ENCODE measurements at regions not wholly inside any gene's neighbourhood (a gene's known extent, or its start where the extent isn't known, plus 50 kb on each side); places are given as distances from the start of the nearest gene placed in this dataset.

GRCh38 chr2:18959200-18959599 is 369.8 kb upstream of the NT5C1B start:
- TF ChIP-seq CTCF (conservative IDR thresholded peaks at IDR 0.05; ENCODE audit: low read depth, low read length) (no peak), CHD1 (IDR thresholded peaks at IDR 0.05; ENCODE audit: low read depth, low read length) (no peak), USF2 (IDR thresholded peaks at IDR 0.05; ENCODE audit: low read depth, low read length) (no peak), BHLHE40 (IDR thresholded peaks at IDR 0.05; ENCODE audit: low read depth, low read length) (no peak)

Measured in IMR-90 (cell line).